ENCODE measurements at regions not wholly inside any gene's neighbourhood (a gene's known extent, or its start where the extent isn't known, plus 50 kb on each side); places are given as distances from the start of the nearest gene placed in this dataset.
"Not testable (repeated sequence)": the region's sequence is repeated elsewhere in the genome, so short reads cannot be mapped to it uniquely, and the experiment has no call there.

DNA sequence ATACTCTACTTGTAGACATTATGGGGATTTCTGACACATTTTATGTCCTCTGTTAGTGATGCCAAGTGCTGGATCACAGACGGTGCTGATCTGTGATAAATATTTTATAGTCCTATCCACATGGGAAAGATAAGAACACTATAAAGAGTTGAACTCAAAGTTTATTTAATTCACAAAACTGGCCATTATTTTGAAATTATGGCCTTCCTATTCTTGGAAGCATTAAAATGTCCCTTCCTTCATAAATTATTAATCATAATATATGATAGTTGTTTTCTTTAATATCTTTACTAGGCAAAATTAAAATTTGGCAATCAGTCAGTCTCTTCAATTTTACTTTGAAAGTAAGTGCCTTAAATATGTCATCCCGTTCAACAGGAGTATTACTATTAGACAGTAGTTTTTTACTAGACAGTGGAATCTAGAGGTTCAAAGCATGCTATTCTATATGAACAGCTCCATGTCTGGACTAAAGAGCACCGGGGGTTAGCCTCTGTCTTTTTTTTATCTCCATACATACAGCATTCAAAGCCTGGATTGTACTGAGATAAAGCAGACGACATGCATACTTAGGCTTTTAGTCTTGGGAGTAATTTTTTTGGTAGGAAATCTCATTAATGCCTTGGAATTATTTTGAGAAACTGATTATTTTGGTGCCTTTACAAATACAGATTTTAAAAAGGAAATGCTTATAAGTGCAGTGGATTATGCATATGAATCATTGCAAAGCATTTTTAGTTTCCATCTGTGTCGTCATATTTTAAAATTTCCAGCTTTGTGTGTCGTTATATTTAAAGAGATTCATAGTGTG lies 306.1 kb upstream of the RGS6 start:
- Histone ChIP-seq H3K27ac (peak overlapping the region; percentile 30), H3K4me3 (ENCODE audit: low read depth, low read length) (no peak overlapping the region), H3K27me3 (replicated peaks) (no peaks in the 10 kb centered on the region), H3K36me3 (replicated peaks) (peaks cover 2% of the 10 kb centered on the region)
- in situ Hi-C loops (cut with HindIII; ENCODE audit: low pct_ligation_motif_present, low sequenced_read_pairs): no loop called here
- DNase-seq: no peak
- TF ChIP-seq, protein P1, sequence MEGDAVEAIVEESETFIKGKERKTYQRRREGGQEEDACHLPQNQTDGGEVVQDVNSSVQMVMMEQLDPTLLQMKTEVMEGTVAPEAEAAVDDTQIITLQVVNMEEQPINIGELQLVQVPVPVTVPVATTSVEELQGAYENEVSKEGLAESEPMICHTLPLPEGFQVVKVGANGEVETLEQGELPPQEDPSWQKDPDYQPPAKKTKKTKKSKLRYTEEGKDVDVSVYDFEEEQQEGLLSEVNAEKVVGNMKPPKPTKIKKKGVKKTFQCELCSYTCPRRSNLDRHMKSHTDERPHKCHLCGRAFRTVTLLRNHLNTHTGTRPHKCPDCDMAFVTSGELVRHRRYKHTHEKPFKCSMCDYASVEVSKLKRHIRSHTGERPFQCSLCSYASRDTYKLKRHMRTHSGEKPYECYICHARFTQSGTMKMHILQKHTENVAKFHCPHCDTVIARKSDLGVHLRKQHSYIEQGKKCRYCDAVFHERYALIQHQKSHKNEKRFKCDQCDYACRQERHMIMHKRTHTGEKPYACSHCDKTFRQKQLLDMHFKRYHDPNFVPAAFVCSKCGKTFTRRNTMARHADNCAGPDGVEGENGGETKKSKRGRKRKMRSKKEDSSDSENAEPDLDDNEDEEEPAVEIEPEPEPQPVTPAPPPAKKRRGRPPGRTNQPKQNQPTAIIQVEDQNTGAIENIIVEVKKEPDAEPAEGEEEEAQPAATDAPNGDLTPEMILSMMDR (IDR thresholded peaks at IDR 0.05; ENCODE audit: low read depth, low read length, missing control alignments): no peak

DNA sequence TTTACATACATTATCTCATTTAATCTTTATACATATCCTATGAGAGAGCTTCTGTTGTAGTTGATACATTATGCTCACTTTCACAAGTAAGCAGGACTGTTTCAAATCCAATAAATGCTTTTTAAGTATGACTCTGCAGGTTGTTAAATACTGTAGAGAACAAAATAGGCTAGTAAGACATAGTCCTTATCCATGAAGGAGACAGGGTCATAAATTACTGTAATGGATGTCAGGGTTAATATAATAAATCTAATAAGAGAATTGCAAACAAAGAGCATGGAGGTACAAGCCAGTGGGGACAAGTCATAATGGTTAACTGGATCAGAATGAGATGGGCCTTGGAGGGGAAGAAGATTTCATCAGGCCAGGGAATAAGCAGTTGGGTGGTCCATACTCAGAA lies 303.8 kb upstream of the RGS6 start:
- no peak for DNase-seq
- no peak overlapping the region for H3K4me3 ChIP-seq (ENCODE audit: low read depth, low read length)
- in situ Hi-C loops (cut with HindIII; ENCODE audit: low pct_ligation_motif_present, low sequenced_read_pairs): no loop called here
- TF ChIP-seq, protein P1 (IDR thresholded peaks at IDR 0.05; ENCODE audit: low read depth, low read length, missing control alignments): no peak
- H3K36me3 ChIP-seq (replicated peaks): peaks cover 2% of the 10 kb centered on the region
- no peaks in the 10 kb centered on the region for H3K27me3 ChIP-seq (replicated peaks)
- no peak overlapping the region for H3K27ac ChIP-seq

DNA sequence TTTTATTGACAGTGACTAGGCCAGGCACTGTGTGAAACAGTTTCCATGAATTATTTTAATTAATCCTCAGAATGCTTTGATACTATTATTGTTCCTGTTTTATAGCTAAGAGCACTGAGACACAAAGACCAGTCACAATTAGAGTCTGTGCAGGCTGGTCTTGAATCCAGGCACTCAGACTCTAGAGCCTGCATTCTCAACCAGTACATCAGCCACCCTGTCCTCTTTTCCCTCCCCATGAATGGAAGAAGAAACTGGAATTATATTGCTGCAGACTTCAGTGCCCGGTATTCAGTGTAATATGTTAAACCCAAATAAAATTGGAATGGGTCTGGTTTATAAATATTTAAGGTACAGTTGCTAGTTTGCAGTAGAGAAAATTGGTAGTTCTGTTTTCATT lies 303.0 kb upstream of the RGS6 start:
- in situ Hi-C loops (cut with HindIII; ENCODE audit: low pct_ligation_motif_present, low sequenced_read_pairs): no loop called here
- peaks cover 2% of the 10 kb centered on the region for H3K36me3 ChIP-seq (replicated peaks)
- H3K27me3 ChIP-seq (replicated peaks): no peaks in the 10 kb centered on the region
- no peak overlapping the region for H3K4me3 ChIP-seq (ENCODE audit: low read depth, low read length)
- no peak for DNase-seq
- TF ChIP-seq, protein P1 (IDR thresholded peaks at IDR 0.05; ENCODE audit: low read depth, low read length, missing control alignments): no peak
- peak overlapping the region; percentile 46 for H3K27ac ChIP-seq

DNA sequence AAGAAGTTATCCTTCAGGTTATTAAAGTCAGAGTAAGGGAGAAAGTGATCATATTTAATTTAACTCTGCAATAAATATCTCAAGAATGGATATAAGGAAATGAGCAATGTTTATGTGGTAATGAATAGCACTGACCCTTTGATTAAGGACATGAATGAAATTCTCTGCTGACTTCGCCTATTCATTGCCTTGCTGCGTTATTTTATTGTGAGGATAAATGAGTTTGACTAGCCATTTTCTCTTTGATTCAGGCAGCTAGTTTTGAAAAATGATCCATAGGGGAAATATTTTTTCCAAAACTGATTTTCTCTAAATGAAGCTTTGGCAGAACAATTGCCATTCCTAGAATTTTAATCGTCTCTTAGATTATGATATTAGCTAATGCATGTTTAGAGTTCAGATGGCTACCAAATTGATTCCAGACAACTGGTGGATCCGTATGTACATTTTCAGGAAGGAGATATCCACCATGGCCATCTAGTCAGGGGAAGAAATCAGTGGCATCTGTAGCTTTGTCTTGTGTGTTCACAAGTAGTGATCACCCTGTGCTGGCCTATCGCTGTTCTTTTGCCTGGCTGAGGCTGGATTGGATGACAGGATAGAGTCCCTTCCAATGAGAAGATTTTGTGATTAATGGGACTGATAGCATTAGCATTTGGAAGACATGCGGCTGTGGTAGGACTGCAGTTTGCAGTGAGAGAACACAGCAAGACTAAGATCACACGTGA lies 302.3 kb upstream of the RGS6 start:
- peak; percentile 35 for DNase-seq
- in situ Hi-C loops (cut with HindIII; ENCODE audit: low pct_ligation_motif_present, low sequenced_read_pairs): no loop called here
- H3K27ac ChIP-seq: peak overlapping the region; percentile 2

DNA sequence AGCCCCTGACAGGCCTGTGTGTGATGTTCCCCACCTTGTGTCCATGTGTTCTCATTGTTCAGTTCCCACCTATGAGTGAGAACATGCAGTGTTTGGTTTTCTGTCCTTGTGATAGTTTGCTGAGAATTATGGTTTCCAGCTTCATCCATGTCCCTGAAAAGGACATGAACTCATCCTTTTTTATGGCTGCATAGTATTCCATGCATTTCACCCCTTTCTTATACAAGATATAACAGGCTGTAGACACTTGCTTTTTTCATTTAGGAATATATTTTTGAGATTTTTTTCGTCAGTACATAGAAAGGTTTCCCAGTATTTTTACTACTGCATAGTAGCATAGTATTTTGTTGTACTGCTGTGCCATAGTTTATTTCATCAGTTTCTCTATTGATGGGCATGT lies 301.2 kb upstream of the RGS6 start:
- H3K36me3 ChIP-seq (replicated peaks); in situ Hi-C loops (cut with HindIII; ENCODE audit: low pct_ligation_motif_present, low sequenced_read_pairs); H3K27me3 ChIP-seq (replicated peaks); H3K27ac ChIP-seq; DNase-seq; H3K4me3 ChIP-seq (ENCODE audit: low read depth, low read length): not testable (repeated sequence)

More for the DNA sequence above, 302.3 kb upstream of the RGS6 start:
- Histone ChIP-seq H3K36me3 (replicated peaks) (no peaks in the 10 kb centered on the region), H3K27me3 (replicated peaks) (no peaks in the 10 kb centered on the region), H3K4me3 (ENCODE audit: low read depth, low read length) (no peak overlapping the region)
- TF ChIP-seq, protein P1 (IDR thresholded peaks at IDR 0.05; ENCODE audit: low read depth, low read length, missing control alignments): no peak

DNA sequence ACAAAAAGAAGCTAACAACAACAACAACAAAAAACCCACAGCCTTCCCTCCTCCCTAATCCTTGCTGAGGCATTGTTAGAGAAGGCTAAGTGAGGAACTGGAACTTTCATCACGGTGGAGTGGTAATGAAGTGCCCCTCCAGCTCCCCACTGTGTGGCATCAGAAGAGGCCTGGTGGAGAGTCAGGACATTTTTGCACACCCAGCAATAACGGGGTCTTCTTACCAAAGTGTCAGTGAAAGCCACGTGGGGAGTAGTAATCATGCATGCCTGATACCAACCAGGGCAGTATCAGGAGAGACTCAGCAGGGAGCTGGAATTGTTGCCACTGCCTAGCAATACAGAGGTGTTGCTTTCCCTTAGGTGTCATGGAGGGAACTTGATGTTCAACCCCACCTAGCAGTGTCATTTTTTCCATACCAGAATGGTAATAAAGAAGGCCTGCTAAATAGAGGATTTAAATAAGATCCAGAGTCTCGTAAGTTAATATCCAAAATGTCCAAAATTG lies 299.7 kb upstream of the RGS6 start:
- no peaks in the 10 kb centered on the region for H3K27me3 ChIP-seq (replicated peaks)
- H3K27ac ChIP-seq: no peak overlapping the region
- DNase-seq: no peak
- TF ChIP-seq, protein P1 (IDR thresholded peaks at IDR 0.05; ENCODE audit: low read depth, low read length, missing control alignments): no peak
- in situ Hi-C loops (cut with HindIII; ENCODE audit: low pct_ligation_motif_present, low sequenced_read_pairs): no loop called here
- H3K4me3 ChIP-seq (ENCODE audit: low read depth, low read length): no peak overlapping the region
- no peaks in the 10 kb centered on the region for H3K36me3 ChIP-seq (replicated peaks)

Measured in brain microvascular endothelial cell (primary cell).